SU-DHL-6 (cell line): ENCODE measurements at regions not wholly inside any gene's neighbourhood (a gene's known extent, or its start where the extent isn't known, plus 50 kb on each side); places are given as distances from the start of the nearest gene placed in this dataset.

Experiments
- CTCF ChIP-seq: fragments of 200-600 bp; sonication (generic); IDR thresholded peaks from one replicate; pipeline ENCODE4 v1.5.1; 2017; ENCODE audit warnings: antibody characterized with exemption, mild to moderate bottlenecking, low read length, moderate library complexity; ENCODE audit not compliant: insufficient read depth, poor library complexity, severe bottlenecking
- EZH2phosphoT487 ChIP-seq: fragments of 200-600 bp; sonication (generic), shearing (Covaris generic); conservative IDR thresholded peaks from 2 replicates; pipeline ENCODE4 v1.6.1; 2018; ENCODE audit warnings: mild to moderate bottlenecking, antibody characterized with exemption, low read length, moderate library complexity, mixed read lengths

- TF ChIP-seq CTCF (no peak), EZH2phosphoT487 (no peak)
Measured at GRCh38 chr3:106745344-106746168, 631.7 kb upstream of the CCDC54 start.
